ENCODE measurements at regions not wholly inside any gene's neighbourhood (a gene's known extent, or its start where the extent isn't known, plus 50 kb on each side); places are given as distances from the start of the nearest gene placed in this dataset.
"Not testable (repeated sequence)": the region's sequence is repeated elsewhere in the genome, so short reads cannot be mapped to it uniquely, and the experiment has no call there.

- not testable (repeated sequence) for DNase-seq (ENCODE audit: low read depth)
Observed at GRCh38 chr6:122280105-122281021, 119.1 kb upstream of the HSF2 start.

DNA sequence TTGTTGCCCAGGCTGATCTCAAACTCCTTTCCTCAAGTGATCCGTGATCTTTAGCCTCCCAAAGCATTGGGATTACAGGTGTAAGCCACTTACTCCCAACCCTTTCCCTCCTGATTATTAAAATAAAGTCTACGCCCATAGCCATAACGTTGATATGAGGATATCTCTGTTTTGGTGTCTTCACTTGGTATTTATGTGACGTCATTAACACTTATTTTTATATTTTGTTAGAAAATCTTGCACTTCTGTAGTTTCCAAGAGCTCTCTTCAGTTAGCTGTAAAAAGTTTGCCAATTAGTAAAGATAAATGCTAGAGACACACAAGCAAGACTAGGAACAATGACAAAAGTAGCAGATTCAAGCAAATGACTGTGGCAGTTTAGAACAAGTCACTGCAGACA lies 115.6 kb upstream of the HSF2 start:
- DNase-seq (ENCODE audit: low read depth), result no peak

GRCh38 chr6:122284848-122285247 lies 114.6 kb upstream of the HSF2 start:
- DNase-seq (ENCODE audit: low read depth), result no peak

GRCh38 chr6:122285292-122285913 lies 114.0 kb upstream of the HSF2 start:
- peak; percentile 8 for DNase-seq (ENCODE audit: low read depth)

- DNase-seq (ENCODE audit: low read depth), result peak; percentile 31
Observed at GRCh38 chr6:122286512-122286911, 112.9 kb upstream of the HSF2 start.

DNA sequence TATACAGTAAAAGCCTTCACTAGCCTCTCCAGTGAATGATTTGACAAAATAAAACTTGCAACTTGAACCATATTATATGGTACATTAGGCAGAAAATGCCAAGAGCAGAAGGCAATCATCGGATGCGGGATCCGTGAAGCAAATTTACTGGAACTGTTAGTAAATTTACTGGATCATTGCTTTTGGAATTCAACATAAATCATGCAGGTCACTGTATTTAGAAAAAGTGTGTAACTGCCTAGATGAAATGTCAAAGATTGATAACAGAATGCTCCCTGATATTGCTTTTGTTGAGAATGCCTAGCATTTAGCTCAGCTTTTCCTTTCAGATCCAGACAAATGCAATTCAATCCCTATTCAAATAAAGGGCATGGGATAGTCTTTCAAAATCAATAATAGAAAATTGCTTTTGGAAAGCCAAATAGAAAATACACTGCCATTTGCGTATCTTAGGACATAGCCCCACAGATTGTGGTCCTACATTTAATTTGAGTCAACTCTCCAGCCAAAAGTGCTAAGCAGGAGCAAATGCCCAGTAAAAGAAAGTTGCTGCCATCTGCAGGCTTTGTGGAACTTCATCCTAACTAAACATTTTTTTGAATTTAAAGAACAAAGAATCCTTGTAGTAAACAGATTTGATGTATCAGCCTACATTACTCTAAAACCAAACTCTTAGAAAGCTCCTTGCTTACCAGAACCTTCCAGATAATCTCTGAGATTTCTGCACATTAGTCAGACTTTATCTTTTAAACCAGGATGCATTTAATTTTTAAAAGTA lies 109.5 kb upstream of the HSF2 start:
- peak; percentile 15 for DNase-seq (ENCODE audit: low read depth)

GRCh38 chr6:122297010-122297409 lies 102.4 kb upstream of the HSF2 start:
- DNase-seq (ENCODE audit: low read depth), result no peak

DNA sequence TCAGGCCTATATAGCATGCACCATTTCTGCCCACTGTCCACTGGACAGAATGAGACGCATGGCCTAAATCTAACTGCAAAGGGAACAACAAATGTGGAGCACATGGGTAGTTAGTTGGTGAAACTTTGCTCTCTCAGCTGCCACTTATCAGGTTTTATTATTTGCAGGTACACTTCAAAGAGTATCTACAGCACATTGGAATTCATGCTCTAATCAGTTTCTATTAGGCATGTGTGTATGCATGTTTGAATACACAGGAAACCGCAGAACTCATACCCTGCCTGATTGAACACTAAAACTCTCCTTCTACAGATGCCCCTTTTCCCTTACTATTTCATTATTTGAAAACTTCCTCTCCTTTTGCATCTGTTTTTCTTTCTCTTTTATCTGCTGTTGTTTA lies 97.4 kb upstream of the HSF2 start:
- no peak for DNase-seq (ENCODE audit: low read depth)

DNA sequence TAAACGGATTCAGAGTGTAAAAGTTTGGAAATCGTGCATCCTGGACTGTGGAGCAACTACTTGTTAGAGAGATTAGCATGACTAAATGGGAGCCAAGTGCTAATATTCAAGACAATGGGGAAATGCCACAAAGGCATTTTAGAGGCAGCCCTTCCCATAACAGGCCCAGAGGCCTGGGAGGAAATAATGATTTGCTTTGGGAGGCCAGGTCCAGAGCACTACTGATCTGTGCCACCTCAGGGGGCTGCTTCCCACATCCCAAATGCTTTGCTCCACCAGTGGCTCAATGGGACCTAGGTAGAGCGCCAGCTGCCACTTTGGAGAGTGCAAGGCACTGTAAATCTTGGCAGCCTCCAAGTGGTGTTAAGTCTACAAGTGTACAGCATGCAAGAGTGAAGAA lies 91.9 kb upstream of the HSF2 start:
- no peak for DNase-seq (ENCODE audit: low read depth)

DNA sequence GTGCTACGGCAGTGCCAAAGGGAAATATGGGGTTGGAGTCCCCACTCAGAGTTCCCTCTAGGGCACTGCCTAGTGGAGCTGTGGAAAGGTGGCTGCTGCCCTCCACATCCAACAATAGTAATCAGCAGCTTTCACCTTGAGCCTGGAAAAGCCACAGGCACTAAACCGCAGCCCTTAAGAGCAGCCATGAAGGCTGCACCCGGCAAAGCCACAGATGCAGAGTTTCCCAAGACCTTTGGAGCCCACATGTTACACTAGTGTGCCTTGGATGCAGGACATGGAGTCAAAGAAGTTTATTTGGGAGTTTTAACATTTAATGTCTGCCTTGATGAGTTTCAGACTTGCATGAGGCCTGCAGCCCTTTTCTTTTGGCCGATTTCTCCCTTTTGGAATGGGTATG lies 91.4 kb upstream of the HSF2 start:
- DNase-seq (ENCODE audit: low read depth), result no peak

GRCh38 chr6:122315842-122316241 lies 83.6 kb upstream of the HSF2 start:
- no peak for DNase-seq (ENCODE audit: low read depth)

DNA sequence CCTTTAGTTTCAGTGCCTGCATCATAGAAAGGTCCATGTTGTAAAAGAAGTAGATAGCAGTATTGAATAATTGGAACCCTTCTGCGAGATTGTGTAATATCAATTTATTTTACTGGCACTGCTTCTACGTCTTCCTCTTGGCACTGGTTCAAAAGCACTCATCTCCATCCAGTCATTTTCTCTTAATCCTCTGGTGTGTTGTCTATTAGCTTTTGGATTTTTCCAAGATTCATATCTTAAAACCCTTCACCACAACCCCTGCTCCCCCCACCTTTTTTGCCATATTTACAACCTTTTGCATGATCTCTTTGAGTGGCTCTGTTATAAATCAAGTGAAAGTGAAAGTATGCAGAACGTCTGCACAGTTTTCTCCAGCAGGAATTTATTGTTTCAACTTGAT lies 76.6 kb upstream of the HSF2 start:
- peak; percentile 28 for DNase-seq (ENCODE audit: low read depth)

DNA sequence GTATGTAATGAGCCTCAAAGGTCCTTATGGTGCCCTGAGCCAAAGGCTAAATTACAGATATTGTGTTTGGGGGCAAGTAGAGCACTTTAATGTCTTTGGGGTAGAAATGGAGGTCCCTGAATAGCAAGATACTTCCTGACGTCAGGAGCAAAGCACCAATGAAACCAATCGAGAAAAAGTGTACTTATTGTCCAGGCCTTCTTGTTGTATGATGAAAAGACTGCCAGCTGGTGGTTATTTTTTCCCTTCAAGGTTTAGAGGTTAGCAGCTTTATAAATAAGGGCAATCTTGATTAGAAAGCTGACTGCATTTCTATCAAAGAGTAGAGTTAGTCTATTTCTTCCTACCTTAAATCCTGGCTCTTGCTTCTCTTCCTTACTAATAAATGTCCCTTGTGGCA lies 76.1 kb upstream of the HSF2 start:
- no peak for DNase-seq (ENCODE audit: low read depth)

DNA sequence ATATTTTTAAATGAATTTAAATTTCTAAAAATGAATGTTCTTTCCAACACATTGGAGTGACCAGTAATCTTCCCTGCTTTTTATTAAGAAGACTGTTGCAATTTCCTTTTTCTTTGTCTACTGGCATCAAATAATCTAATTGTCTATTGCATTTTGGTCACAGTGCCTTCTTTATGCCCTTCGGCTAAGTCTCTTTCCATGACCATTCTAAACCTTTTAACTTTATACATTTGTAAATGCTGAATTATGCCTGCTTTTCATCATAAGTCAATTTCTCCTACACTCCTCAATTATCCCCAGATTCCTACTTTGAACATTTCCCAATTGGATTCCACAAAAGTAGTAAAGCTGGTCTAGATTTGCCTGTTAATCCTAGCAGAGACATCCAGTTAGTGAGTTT lies 69.1 kb upstream of the HSF2 start:
- no peak for DNase-seq (ENCODE audit: low read depth)

GRCh38 chr6:122337645-122338044 lies 61.8 kb upstream of the HSF2 start:
- DNase-seq (ENCODE audit: low read depth), result no peak

DNA sequence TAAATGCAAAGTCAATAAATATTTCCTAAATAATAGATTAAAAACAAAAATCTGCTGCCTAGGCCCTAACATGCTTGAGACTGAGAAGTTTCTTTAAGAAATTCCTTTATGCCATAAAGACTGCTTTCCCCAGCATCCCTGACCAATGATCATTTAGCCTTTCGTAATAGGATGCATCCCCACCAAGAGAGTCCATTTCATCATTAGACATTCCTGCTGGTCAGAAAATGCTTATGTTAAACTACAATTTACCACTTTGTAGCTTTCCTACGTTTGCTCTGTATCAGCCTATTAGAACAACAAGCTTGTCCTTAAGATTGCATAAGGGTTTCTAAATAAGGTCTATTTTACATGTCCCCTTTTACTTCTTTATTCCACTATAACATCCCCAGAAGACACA lies 59.8 kb upstream of the HSF2 start:
- no peak for DNase-seq (ENCODE audit: low read depth)

GRCh38 chr6:122347280-122347679 lies 52.2 kb upstream of the HSF2 start:
- no peak for DNase-seq (ENCODE audit: low read depth)

DNA sequence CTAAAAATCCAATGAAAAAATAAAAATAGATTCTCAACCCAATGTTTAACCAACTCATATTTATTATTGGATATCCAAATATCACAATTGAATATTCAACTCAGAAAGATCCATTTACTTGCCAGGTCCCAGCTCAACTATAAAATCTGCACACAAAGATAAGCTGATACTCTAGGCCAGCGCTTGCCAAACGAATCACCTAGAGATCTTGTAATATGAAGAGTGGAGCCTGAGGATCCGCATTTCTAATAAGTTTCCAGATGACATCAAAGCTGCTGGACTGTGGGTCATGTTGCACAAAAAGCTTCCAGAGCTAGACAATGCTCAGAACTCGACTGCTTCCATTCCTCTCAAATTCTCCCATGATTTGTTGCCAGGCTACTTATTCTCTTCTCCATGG lies 51.7 kb upstream of the HSF2 start:
- no peak for DNase-seq (ENCODE audit: low read depth)
